HEK293 (cell line): ENCODE measurements at regions not wholly inside any gene's neighbourhood (a gene's known extent, or its start where the extent isn't known, plus 50 kb on each side); places are given as distances from the start of the nearest gene placed in this dataset.
A peak's percentile ranks its signal among the peaks of the same experiment; 100 is the strongest.

Experiments used
- CTCF ChIA-PET: fragments of 350-600 bp; formaldehyde crosslinking; extraction: SDS; loops from one replicate; lab custom pipeline; 2021; ENCODE audit warnings: antibody characterized with exemption; lab: Yijun Ruan, JAX
- POLR2A ChIA-PET: fragments of 300-600 bp; formaldehyde crosslinking; extraction: SDS; loops from one replicate; lab custom pipeline; 2020; ENCODE audit warnings: antibody characterized with exemption, inconsistent platforms; lab: Yijun Ruan, JAX
- H3K27ac ChIP-seq: fragments of 200-500 bp; sonication (Bioruptor generic); 2 replicates; pipeline ENCODE4 v1.5.1; 2014; ENCODE audit warnings: low read depth, low read length, control low read depth, inconsistent platforms; ENCODE audit errors: extremely low read depth
- H3K36me3 ChIP-seq, 2 experiments: fragments of 200-500 bp in 1 of 2; sonication (Bioruptor generic) in 1 of 2; 1 replicate in 1 of 2; 2 replicates in 1 of 2; pipeline ENCODE4 v1.5.1; 2014 to 2017; ENCODE audit warnings: inconsistent platforms in 2 of 2, low read length in 2 of 2; ENCODE audit not compliant: control insufficient read depth in 2 of 2, insufficient read depth in 1 of 2
- H3K4me1 ChIP-seq: fragments of 200-500 bp; sonication (Bioruptor generic); 2 replicates; pipeline ENCODE4 v1.5.1; 2014; ENCODE audit warnings: mild to moderate bottlenecking, low read length, inconsistent platforms; ENCODE audit not compliant: control insufficient read depth, insufficient read depth
- H3K4me3 ChIP-seq: 2 replicates; pipeline ENCODE4 v1.5.1; 2011; ENCODE audit warnings: low read depth, mild to moderate bottlenecking, control low read depth, low read length, moderate library complexity
- H3K9me3 ChIP-seq: fragments of 200-500 bp; sonication (Bioruptor generic); 2 replicates; pipeline ENCODE4 v1.5.1; 2014; ENCODE audit warnings: low read depth, low read length, inconsistent platforms; ENCODE audit not compliant: control insufficient read depth, insufficient read depth
- BCL11B ChIP-seq: fragments of 450-650 bp; formaldehyde crosslinking; IDR thresholded peaks from 2 replicates; pipeline ENCODE4 v1.5.1; 2016; ENCODE audit warnings: low read depth, missing biosample characterization, missing genetic modification characterization
- GLIS2 ChIP-seq: fragments of 450-650 bp; formaldehyde crosslinking; IDR thresholded peaks from 2 replicates; pipeline ENCODE4 v1.5.1; 2016; ENCODE audit warnings: missing biosample characterization, missing genetic modification characterization
- HOXA7 ChIP-seq: sonication (generic); formaldehyde crosslinking; IDR thresholded peaks from 2 replicates; pipeline ENCODE4 v1.8.1; 2022; ENCODE audit warnings: missing genetic modification reagents, borderline replicate concordance
- KLF16 ChIP-seq: fragments of 450-650 bp; formaldehyde crosslinking; IDR thresholded peaks from 2 replicates; pipeline ENCODE4 v1.5.1; 2017; ENCODE audit warnings: missing biosample characterization, missing genetic modification characterization
- MZF1 ChIP-seq: fragments of 450-650 bp; formaldehyde crosslinking; IDR thresholded peaks from 2 replicates; pipeline ENCODE4 v1.5.1; 2017; ENCODE audit warnings: missing biosample characterization, missing genetic modification characterization, borderline replicate concordance
- OSR2 ChIP-seq: fragments of 450-650 bp; formaldehyde crosslinking; IDR thresholded peaks from 2 replicates; pipeline ENCODE4 v1.5.1; 2016; ENCODE audit warnings: missing biosample characterization, missing genetic modification characterization
- SP7 ChIP-seq: fragments of 450-650 bp; formaldehyde crosslinking; IDR thresholded peaks from 2 replicates; pipeline ENCODE4 v1.5.1; 2016; ENCODE audit warnings: missing biosample characterization, missing genetic modification characterization
- TCF7L2 ChIP-seq: IDR thresholded peaks from 2 replicates; pipeline ENCODE4 v1.6.1; 2011; ENCODE audit warnings: low read depth, mild to moderate bottlenecking, inconsistent platforms, low read length, moderate library complexity, borderline replicate concordance
- TRIM28 ChIP-seq: IDR thresholded peaks from 2 replicates; pipeline ENCODE4 v1.6.1; 2011; ENCODE audit warnings: low read length, control low read depth, borderline replicate concordance
- WT1 ChIP-seq: fragments of 450-650 bp; formaldehyde crosslinking; IDR thresholded peaks from 2 replicates; pipeline ENCODE4 v1.5.1; 2016; ENCODE audit warnings: missing biosample characterization, missing genetic modification characterization
- ZBTB7A ChIP-seq: fragments of 450-650 bp; formaldehyde crosslinking; IDR thresholded peaks from 2 replicates; pipeline ENCODE4 v1.5.1; 2016; ENCODE audit warnings: low read depth, missing biosample characterization, missing genetic modification characterization
- ZFP37 ChIP-seq: fragments of 450-650 bp; formaldehyde crosslinking; IDR thresholded peaks from 2 replicates; pipeline ENCODE4 v1.5.1; 2016; ENCODE audit warnings: missing biosample characterization, missing genetic modification characterization
- ZFP69B ChIP-seq: fragments of 450-650 bp; formaldehyde crosslinking; IDR thresholded peaks from 2 replicates; pipeline ENCODE4 v1.5.1; 2016; ENCODE audit warnings: missing biosample characterization, missing genetic modification characterization
- ZNF223 ChIP-seq: fragments of 450-650 bp; formaldehyde crosslinking; IDR thresholded peaks from 2 replicates; pipeline ENCODE4 v1.5.1; 2016; ENCODE audit warnings: missing biosample characterization, missing genetic modification characterization
- ZNF354C ChIP-seq: fragments of 450-650 bp; formaldehyde crosslinking; IDR thresholded peaks from 2 replicates; pipeline ENCODE4 v1.5.1; 2016; ENCODE audit warnings: missing biosample characterization, missing genetic modification characterization, low read depth, borderline replicate concordance
- ZNF37A ChIP-seq: fragments of 450-650 bp; IDR thresholded peaks from 2 replicates; pipeline ENCODE4 v1.5.1; 2018; ENCODE audit warnings: missing biosample characterization, missing genetic modification characterization
- ZNF510 ChIP-seq: fragments of 450-650 bp; formaldehyde crosslinking; IDR thresholded peaks from 2 replicates; pipeline ENCODE4 v1.5.1; 2018; ENCODE audit warnings: mild to moderate bottlenecking, missing genetic modification characterization, missing biosample characterization; ENCODE audit not compliant: insufficient replicate concordance
- ZNF514 ChIP-seq: fragments of 450-650 bp; formaldehyde crosslinking; IDR thresholded peaks from 2 replicates; pipeline ENCODE4 v1.5.1; 2016; ENCODE audit warnings: missing biosample characterization, missing genetic modification characterization
- ZNF561 ChIP-seq: fragments of 450-650 bp; IDR thresholded peaks from 2 replicates; pipeline ENCODE4 v1.5.1; 2018; ENCODE audit warnings: missing biosample characterization, missing genetic modification characterization, borderline replicate concordance
- ZNF623 ChIP-seq: fragments of 450-650 bp; formaldehyde crosslinking; IDR thresholded peaks from 2 replicates; pipeline ENCODE4 v1.5.1; 2016; ENCODE audit warnings: missing biosample characterization, missing genetic modification characterization
- ZNF768 ChIP-seq: fragments of 450-650 bp; formaldehyde crosslinking; IDR thresholded peaks from 2 replicates; pipeline ENCODE4 v1.5.1; 2018; ENCODE audit warnings: missing biosample characterization, mild to moderate bottlenecking, missing genetic modification characterization
- TF ChIP-seq, protein P1 (sequence below): fragments of 450-650 bp; formaldehyde crosslinking; IDR thresholded peaks from 2 replicates; pipeline ENCODE4 v1.5.1; 2017; ENCODE audit warnings: missing biosample characterization, mild to moderate bottlenecking, missing genetic modification characterization, moderate library complexity
- TF ChIP-seq, protein P2 (sequence below): fragments of 450-650 bp; formaldehyde crosslinking; IDR thresholded peaks from 2 replicates; pipeline ENCODE4 v1.5.1; 2016; ENCODE audit warnings: missing biosample characterization, missing genetic modification characterization
- TF ChIP-seq, protein P3 (sequence below): fragments of 450-650 bp; formaldehyde crosslinking; IDR thresholded peaks from 2 replicates; pipeline ENCODE4 v1.5.1; 2016; ENCODE audit warnings: missing biosample characterization, missing genetic modification characterization
- TF ChIP-seq, protein P4 (sequence below): fragments of 450-650 bp; IDR thresholded peaks from 2 replicates; pipeline ENCODE4 v1.5.1; 2018; ENCODE audit warnings: missing biosample characterization, mild to moderate bottlenecking, missing genetic modification characterization
- TF ChIP-seq, protein P5 (sequence below): fragments of 450-650 bp; formaldehyde crosslinking; IDR thresholded peaks from 2 replicates; pipeline ENCODE4 v1.5.1; 2016; ENCODE audit warnings: missing biosample characterization, missing genetic modification characterization
- TF ChIP-seq, protein P6 (sequence below): fragments of 450-650 bp; formaldehyde crosslinking; IDR thresholded peaks from 2 replicates; pipeline ENCODE4 v1.5.1; 2016; ENCODE audit warnings: missing biosample characterization, missing genetic modification characterization
- TF ChIP-seq, protein P7 (sequence below): fragments of 450-650 bp; formaldehyde crosslinking; IDR thresholded peaks from 2 replicates; pipeline ENCODE4 v1.5.1; 2016; ENCODE audit warnings: missing biosample characterization, missing genetic modification characterization

DNA sequence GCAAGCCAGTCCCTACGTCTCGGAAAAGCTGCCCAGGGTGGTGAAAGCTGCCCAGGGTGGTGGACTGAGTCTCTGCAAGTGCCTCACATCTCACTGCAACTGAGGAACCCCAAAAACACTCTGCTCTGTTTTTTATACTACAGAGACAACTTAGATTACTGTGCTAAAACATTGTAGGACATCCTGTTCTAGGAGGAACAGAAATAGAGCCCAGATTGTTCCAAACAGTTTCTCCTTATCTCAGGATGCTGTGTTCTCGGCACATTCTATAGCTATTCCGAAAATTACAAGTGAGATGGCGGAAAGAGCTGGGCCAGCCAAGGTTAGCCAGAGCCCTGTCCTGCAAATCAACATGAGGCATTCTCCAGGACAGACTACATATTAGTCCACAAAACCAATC lies 138.7 kb downstream of the LRIG3 start:
- CTCF ChIA-PET: interaction anchor here (0.5 to 1.2 kb wide), 2 partner anchors 36 to 378 kb away, joined by 3 to 5 read pairs; no protein-coding TSS in a partner anchor

DNA sequence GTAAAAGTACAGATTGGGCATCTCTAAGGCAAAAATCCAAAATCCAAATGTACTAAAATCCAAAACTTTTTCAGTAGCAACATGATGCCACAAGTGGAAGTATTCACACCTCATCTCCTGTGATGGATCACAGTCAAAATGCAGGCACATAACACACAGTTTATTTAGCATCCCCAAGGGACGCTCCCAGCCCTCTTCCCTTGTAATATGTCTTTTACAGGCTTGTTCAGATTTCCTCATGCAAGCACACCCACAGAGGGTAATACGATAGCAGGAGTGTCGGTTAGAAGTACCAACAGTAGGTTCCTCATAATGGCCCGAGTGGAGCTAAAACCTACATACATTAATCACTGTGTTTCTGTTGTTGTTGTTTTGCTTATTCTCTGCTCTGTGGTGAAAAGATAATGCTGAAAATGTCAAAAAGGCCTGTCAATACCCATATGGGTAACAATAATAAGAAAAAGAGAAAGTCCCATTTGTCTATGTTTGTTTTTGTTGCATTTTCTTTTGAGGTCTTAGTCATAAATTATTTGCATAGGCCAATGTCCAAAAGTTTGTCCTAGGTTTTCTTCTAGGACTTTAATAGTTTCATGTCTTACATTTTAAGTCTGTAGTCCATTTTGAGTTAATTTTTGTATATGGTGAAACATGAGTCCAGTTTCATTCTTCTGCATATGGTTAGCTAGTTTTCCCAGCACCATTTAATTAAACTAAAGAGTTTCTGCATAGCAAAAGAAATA lies 133.1 kb downstream of the LRIG3 start:
- H3K4me3 ChIP-seq: no peak overlapping the region
- H3K27ac ChIP-seq: no peak overlapping the region
- ChIA-PET POLR2A (no interaction called here), CTCF (interaction anchor here (0.5 kb wide), 1 partner anchor 25 kb away, joined by 3 read pairs; no protein-coding TSS in a partner anchor)
- H3K36me3 ChIP-seq: no peaks in the 10 kb centered on the region
- H3K9me3 ChIP-seq: no peaks in the 10 kb centered on the region
- peaks cover 10% of the 10 kb centered on the region; the same call in 1 of the 2 replicates for H3K4me1 ChIP-seq
- TF ChIP-seq WT1 (tag by site-specific recombination) (peak; percentile 44; the same call in 1 of the 2 replicates), ZNF510 (peak; percentile 60), ZFP69B (no peak), ZNF623 (tag by site-specific recombination) (no peak), TCF7L2 (no peak), ZFP37 (tag by site-specific recombination) (no peak), ZNF561 (tag by site-specific recombination) (peak; percentile 91), SP7 (tag by site-specific recombination) (no peak), TRIM28 (peak; percentile 50; the same call in 1 of the 2 replicates), OSR2 (tag by site-specific recombination) (peak; percentile 72; the same call in 1 of the 2 replicates), ZNF514 (tag by site-specific recombination) (no peak), KLF16 (tag by site-specific recombination) (no peak)
- TF ChIP-seq, protein P1, sequence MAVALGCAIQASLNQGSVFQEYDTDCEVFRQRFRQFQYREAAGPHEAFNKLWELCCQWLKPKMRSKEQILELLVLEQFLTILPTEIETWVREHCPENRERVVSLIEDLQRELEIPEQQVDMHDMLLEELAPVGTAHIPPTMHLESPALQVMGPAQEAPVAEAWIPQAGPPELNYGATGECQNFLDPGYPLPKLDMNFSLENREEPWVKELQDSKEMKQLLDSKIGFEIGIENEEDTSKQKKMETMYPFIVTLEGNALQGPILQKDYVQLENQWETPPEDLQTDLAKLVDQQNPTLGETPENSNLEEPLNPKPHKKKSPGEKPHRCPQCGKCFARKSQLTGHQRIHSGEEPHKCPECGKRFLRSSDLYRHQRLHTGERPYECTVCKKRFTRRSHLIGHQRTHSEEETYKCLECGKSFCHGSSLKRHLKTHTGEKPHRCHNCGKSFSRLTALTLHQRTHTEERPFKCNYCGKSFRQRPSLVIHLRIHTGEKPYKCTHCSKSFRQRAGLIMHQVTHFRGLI (tag by site-specific recombination): no peak
- TF ChIP-seq, protein P2, sequence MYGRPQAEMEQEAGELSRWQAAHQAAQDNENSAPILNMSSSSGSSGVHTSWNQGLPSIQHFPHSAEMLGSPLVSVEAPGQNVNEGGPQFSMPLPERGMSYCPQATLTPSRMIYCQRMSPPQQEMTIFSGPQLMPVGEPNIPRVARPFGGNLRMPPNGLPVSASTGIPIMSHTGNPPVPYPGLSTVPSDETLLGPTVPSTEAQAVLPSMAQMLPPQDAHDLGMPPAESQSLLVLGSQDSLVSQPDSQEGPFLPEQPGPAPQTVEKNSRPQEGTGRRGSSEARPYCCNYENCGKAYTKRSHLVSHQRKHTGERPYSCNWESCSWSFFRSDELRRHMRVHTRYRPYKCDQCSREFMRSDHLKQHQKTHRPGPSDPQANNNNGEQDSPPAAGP (tag by site-specific recombination): peak; percentile 60; the same call in 1 of the 2 replicates
- TF ChIP-seq, protein P3, sequence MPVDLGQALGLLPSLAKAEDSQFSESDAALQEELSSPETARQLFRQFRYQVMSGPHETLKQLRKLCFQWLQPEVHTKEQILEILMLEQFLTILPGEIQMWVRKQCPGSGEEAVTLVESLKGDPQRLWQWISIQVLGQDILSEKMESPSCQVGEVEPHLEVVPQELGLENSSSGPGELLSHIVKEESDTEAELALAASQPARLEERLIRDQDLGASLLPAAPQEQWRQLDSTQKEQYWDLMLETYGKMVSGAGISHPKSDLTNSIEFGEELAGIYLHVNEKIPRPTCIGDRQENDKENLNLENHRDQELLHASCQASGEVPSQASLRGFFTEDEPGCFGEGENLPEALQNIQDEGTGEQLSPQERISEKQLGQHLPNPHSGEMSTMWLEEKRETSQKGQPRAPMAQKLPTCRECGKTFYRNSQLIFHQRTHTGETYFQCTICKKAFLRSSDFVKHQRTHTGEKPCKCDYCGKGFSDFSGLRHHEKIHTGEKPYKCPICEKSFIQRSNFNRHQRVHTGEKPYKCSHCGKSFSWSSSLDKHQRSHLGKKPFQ (tag by site-specific recombination): peak; percentile 97

More for the DNA sequence above, 138.7 kb downstream of the LRIG3 start:
- Histone ChIP-seq H3K27ac (no peak overlapping the region), H3K9me3 (no peaks in the 10 kb centered on the region), H3K4me1 (peaks cover under 1% of the 10 kb centered on the region; the same call in 1 of the 2 replicates), H3K36me3 (no peaks in the 10 kb centered on the region), H3K4me3 (no peak overlapping the region)
- POLR2A ChIA-PET: no interaction called here
- TF ChIP-seq, protein P4, sequence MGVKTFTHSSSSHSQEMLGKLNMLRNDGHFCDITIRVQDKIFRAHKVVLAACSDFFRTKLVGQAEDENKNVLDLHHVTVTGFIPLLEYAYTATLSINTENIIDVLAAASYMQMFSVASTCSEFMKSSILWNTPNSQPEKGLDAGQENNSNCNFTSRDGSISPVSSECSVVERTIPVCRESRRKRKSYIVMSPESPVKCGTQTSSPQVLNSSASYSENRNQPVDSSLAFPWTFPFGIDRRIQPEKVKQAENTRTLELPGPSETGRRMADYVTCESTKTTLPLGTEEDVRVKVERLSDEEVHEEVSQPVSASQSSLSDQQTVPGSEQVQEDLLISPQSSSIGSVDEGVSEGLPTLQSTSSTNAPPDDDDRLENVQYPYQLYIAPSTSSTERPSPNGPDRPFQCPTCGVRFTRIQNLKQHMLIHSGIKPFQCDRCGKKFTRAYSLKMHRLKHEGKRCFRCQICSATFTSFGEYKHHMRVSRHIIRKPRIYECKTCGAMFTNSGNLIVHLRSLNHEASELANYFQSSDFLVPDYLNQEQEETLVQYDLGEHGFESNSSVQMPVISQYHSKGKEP (tag by site-specific recombination): no peak
- TF ChIP-seq ZNF223: no peak
- TF ChIP-seq ZNF354C (tag by site-specific recombination): no peak
- TF ChIP-seq HOXA7 (CRISPR knock-in tag): no peak
- no peak for TF ChIP-seq ZBTB7A (tag by site-specific recombination)
- TF ChIP-seq ZNF768 (tag by site-specific recombination): no peak
- TF ChIP-seq, protein P5, sequence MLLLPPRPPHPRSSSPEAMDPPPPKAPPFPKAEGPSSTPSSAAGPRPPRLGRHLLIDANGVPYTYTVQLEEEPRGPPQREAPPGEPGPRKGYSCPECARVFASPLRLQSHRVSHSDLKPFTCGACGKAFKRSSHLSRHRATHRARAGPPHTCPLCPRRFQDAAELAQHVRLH (tag by site-specific recombination): no peak
- no peak for TF ChIP-seq ZNF510
- TF ChIP-seq, protein P6, sequence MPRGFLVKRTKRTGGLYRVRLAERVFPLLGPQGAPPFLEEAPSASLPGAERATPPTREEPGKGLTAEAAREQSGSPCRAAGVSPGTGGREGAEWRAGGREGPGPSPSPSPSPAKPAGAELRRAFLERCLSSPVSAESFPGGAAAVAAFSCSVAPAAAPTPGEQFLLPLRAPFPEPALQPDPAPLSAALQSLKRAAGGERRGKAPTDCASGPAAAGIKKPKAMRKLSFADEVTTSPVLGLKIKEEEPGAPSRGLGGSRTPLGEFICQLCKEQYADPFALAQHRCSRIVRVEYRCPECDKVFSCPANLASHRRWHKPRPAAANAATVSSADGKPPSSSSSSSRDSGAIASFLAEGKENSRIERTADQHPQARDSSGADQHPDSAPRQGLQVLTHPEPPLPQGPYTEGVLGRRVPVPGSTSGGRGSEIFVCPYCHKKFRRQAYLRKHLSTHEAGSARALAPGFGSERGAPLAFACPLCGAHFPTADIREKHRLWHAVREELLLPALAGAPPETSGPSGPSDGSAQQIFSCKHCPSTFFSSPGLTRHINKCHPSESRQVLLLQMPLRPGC (tag by site-specific recombination): no peak
- TF ChIP-seq BCL11B (tag by site-specific recombination): no peak
- TF ChIP-seq GLIS2 (tag by site-specific recombination): no peak
- TF ChIP-seq, protein P7, sequence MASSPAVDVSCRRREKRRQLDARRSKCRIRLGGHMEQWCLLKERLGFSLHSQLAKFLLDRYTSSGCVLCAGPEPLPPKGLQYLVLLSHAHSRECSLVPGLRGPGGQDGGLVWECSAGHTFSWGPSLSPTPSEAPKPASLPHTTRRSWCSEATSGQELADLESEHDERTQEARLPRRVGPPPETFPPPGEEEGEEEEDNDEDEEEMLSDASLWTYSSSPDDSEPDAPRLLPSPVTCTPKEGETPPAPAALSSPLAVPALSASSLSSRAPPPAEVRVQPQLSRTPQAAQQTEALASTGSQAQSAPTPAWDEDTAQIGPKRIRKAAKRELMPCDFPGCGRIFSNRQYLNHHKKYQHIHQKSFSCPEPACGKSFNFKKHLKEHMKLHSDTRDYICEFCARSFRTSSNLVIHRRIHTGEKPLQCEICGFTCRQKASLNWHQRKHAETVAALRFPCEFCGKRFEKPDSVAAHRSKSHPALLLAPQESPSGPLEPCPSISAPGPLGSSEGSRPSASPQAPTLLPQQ (tag by site-specific recombination): no peak
- TF ChIP-seq MZF1 (tag by site-specific recombination): no peak
- no peak for TF ChIP-seq ZNF37A
